Endothelial cell of umbilical vein (primary cell): ENCODE measurements at regions not wholly inside any gene's neighbourhood (a gene's known extent, or its start where the extent isn't known, plus 50 kb on each side); places are given as distances from the start of the nearest gene placed in this dataset.
A peak's percentile ranks its signal among the peaks of the same experiment; 100 is the strongest.

Experiments
- BruUV-seq: library from RNA; stranded (reverse); fragments of 400-500 nt; replicated peaks from 2 replicates; lab custom pipeline; 2021; lab: Mats Ljungman, UMichigan
- CTCF ChIA-PET: fragments of 300-600, 350-600 bp; sonication (Branson Sonifier 250); formaldehyde crosslinking; loops from one replicate; lab custom pipeline; 2021; ENCODE audit warnings: antibody characterized with exemption, inconsistent platforms; lab: Charles Lee
- POLR2A ChIA-PET: fragments of 300-600, 350-600 bp; sonication (Branson Sonifier 250); formaldehyde crosslinking; loops from one replicate; lab custom pipeline; 2021; ENCODE audit warnings: antibody characterized with exemption, inconsistent platforms; lab: Charles Lee
- DNase-seq: peaks from one replicate; pipeline ENCODE4 v3.0.0-alpha.2; 2011; ENCODE audit warnings: low read depth, low spot score
- FAIRE-seq: peaks from 2 replicates; lab custom pipeline; 2011; peaks lifted over from hg19 to GRCh38; lab: Jason Lieb, UNC
- H2AFZ ChIP-seq: 2 replicates; pipeline ENCODE4 v1.6.0; 2012; ENCODE audit warnings: low read depth, low read length, control low read depth, inconsistent platforms
- H3K27ac ChIP-seq: 2 replicates; pipeline ENCODE4 v1.5.1; 2011; ENCODE audit warnings: low read depth, mild to moderate bottlenecking, control low read depth, low read length, moderate library complexity; ENCODE audit not compliant: insufficient read depth
- H3K27me3 ChIP-seq, 2 experiments: 2 replicates each; pipeline versions ENCODE4 v1.6.0 to v1.6.1; 2011; ENCODE audit warnings: low read length in 2 of 2, mixed read lengths in 1 of 2; ENCODE audit not compliant: control insufficient read depth in 2 of 2, insufficient read depth in 2 of 2
- H3K36me3 ChIP-seq, 2 experiments: 2 replicates in 1 of 2; 3 replicates in 1 of 2; pipeline ENCODE4 v1.5.1; 2011; ENCODE audit warnings: low read length in 2 of 2, mild to moderate bottlenecking in 1 of 2, moderate library complexity in 1 of 2; ENCODE audit not compliant: control insufficient read depth in 2 of 2, insufficient read depth in 2 of 2; ENCODE audit errors: extremely low read depth in 1 of 2
- H3K4me1 ChIP-seq: 3 replicates; pipeline ENCODE4 v1.5.1; 2011; ENCODE audit warnings: mild to moderate bottlenecking, low read length; ENCODE audit not compliant: control insufficient read depth, insufficient read depth; ENCODE audit errors: extremely low read depth
- H3K4me2 ChIP-seq: 2 replicates; pipeline ENCODE4 v1.6.1; 2011; ENCODE audit warnings: low read length, control low read depth, mixed read lengths; ENCODE audit not compliant: insufficient read depth
- H3K4me3 ChIP-seq, 3 experiments: fragments of 200-600 bp in 1 of 3; sonication (generic), shearing (Covaris generic) in 1 of 3; replicated peaks in 1 of 3; 2 replicates each; pipeline ENCODE4 v1.5.1; 2011 to 2016; ENCODE audit warnings: control low read depth in 3 of 3, low read length in 3 of 3, mild to moderate bottlenecking in 2 of 3, inconsistent platforms in 1 of 3, low read depth in 1 of 3, moderate library complexity in 1 of 3; ENCODE audit not compliant: insufficient read depth in 1 of 3
- H3K79me2 ChIP-seq: 2 replicates; pipeline ENCODE4 v1.6.0; 2012; ENCODE audit warnings: low read length, inconsistent platforms; ENCODE audit not compliant: control insufficient read depth, insufficient read depth
- H3K9ac ChIP-seq: replicated peaks from 2 replicates; pipeline ENCODE3; 2011; ENCODE audit warnings: low read length, control low read depth; ENCODE audit not compliant: insufficient read depth; ENCODE audit errors: extremely low read depth
- H3K9me1 ChIP-seq: replicated peaks from 3 replicates; pipeline ENCODE4 v1.6.0; 2011; ENCODE audit warnings: mild to moderate bottlenecking, low read length; ENCODE audit not compliant: control insufficient read depth, insufficient read depth; ENCODE audit errors: extremely low read depth
- H3K9me3 ChIP-seq: replicated peaks from 2 replicates; pipeline ENCODE4 v1.5.1; 2012; ENCODE audit warnings: low read length, inconsistent platforms; ENCODE audit not compliant: control insufficient read depth, insufficient read depth
- H4K20me1 ChIP-seq: replicated peaks from 2 replicates; pipeline ENCODE3; 2011; ENCODE audit warnings: mild to moderate bottlenecking, low read length; ENCODE audit not compliant: control insufficient read depth, insufficient read depth; ENCODE audit errors: extremely low read depth
- EZH2 ChIP-seq: IDR thresholded peaks from 2 replicates; pipeline ENCODE4 v1.6.1; 2012; ENCODE audit warnings: borderline replicate concordance, low read depth, mild to moderate bottlenecking, moderate library complexity, low read length, inconsistent platforms; ENCODE audit not compliant: severe bottlenecking
- FOS ChIP-seq: IDR thresholded peaks from 2 replicates; pipeline ENCODE4 v1.6.1; 2011; ENCODE audit warnings: mild to moderate bottlenecking, low read length, moderate library complexity, borderline replicate concordance; ENCODE audit not compliant: insufficient read depth
- GATA2 ChIP-seq: IDR thresholded peaks from 2 replicates; pipeline ENCODE4 v1.7.0; 2011; ENCODE audit warnings: low read depth, mild to moderate bottlenecking, moderate library complexity, mixed read lengths, low read length; ENCODE audit not compliant: insufficient read length, insufficient read depth
- JUN ChIP-seq: IDR thresholded peaks from 2 replicates; pipeline ENCODE4 v1.6.1; 2011; ENCODE audit warnings: borderline replicate concordance, low read depth; ENCODE audit not compliant: insufficient read length, insufficient read depth
- MYC ChIP-seq: IDR thresholded peaks from one replicate; pipeline ENCODE4 v1.6.1; 2011; ENCODE audit warnings: mild to moderate bottlenecking, low read depth, low read length
- POLR2A ChIP-seq: IDR thresholded peaks from 2 replicates; pipeline ENCODE4 v1.6.1; 2012; ENCODE audit warnings: low read depth, mild to moderate bottlenecking, control low read depth, low read length
- POLR2AphosphoS5 ChIP-seq: IDR thresholded peaks from 2 replicates; pipeline ENCODE4 v1.6.1; 2012; ENCODE audit warnings: low read depth, mild to moderate bottlenecking, control low read depth, low read length, moderate library complexity; ENCODE audit not compliant: insufficient read depth
- dilution Hi-C: fragments of 300-500 bp; cut with MboI; formaldehyde crosslinking; loops from one replicate; pipeline ENCODE4 v1.15.0; 2019; ENCODE audit warnings: low sequenced_read_pairs; ENCODE audit not compliant: extremely low pct_ligation_motif_present
- intact Hi-C: fragments of 100-400 bp; cut with micrococcal nuclease; formaldehyde crosslinking; loops from one replicate; pipeline ENCODE4 v1.10.0; 2022
- TF ChIP-seq, protein P1 (sequence below), 2 donors: IDR thresholded peaks; 1 replicate in 1 of 2; 2 replicates in 1 of 2; pipeline ENCODE4 v1.5.1; 2011; ENCODE audit warnings: low read length in 2 of 2, mild to moderate bottlenecking in 2 of 2, moderate library complexity in 2 of 2, control low read depth in 1 of 2, inconsistent platforms in 1 of 2, low read depth in 1 of 2; ENCODE audit not compliant: insufficient read depth in 1 of 2; ENCODE audit errors: extremely low read depth in 1 of 2
- TF ChIP-seq, protein P2 (sequence below): IDR thresholded peaks from 2 replicates; pipeline ENCODE4 v1.6.1; 2011; ENCODE audit not compliant: insufficient read depth, insufficient read length

- Histone ChIP-seq H3K4me3 (no peak overlapping the region), H3K9ac (no peak overlapping the region), H3K4me1 (no peaks in the 10 kb centered on the region), H3K4me2 (no peak overlapping the region), H2AFZ (no peak overlapping the region), H3K79me2 (no peaks in the 10 kb centered on the region), H3K27ac (no peak overlapping the region), H4K20me1 (no peaks in the 10 kb centered on the region), H3K36me3 (no peaks in the 10 kb centered on the region), H3K9me1 (no peaks in the 10 kb centered on the region), H3K9me3 (no peaks in the 10 kb centered on the region), H3K27me3 (no peaks in the 10 kb centered on the region)
- intact Hi-C loops (loop anchor here (5.0 kb wide), 1 partner anchor 851 kb away; no protein-coding TSS in a partner anchor), dilution Hi-C loops (no loop called here)
- TF ChIP-seq, protein P1, sequence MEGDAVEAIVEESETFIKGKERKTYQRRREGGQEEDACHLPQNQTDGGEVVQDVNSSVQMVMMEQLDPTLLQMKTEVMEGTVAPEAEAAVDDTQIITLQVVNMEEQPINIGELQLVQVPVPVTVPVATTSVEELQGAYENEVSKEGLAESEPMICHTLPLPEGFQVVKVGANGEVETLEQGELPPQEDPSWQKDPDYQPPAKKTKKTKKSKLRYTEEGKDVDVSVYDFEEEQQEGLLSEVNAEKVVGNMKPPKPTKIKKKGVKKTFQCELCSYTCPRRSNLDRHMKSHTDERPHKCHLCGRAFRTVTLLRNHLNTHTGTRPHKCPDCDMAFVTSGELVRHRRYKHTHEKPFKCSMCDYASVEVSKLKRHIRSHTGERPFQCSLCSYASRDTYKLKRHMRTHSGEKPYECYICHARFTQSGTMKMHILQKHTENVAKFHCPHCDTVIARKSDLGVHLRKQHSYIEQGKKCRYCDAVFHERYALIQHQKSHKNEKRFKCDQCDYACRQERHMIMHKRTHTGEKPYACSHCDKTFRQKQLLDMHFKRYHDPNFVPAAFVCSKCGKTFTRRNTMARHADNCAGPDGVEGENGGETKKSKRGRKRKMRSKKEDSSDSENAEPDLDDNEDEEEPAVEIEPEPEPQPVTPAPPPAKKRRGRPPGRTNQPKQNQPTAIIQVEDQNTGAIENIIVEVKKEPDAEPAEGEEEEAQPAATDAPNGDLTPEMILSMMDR (IDR thresholded peaks at IDR 0.05; ENCODE audit: extremely low read depth in 1 of 2, insufficient read depth in 1 of 2, low read depth in 1 of 2, low read length in 2 of 2): peak; percentile 12
- TF ChIP-seq POLR2AphosphoS5: no peak
- peak; percentile 1 for DNase-seq
- no TSS peak for BruUV-seq
- ChIA-PET CTCF (interaction anchor here (0.8 kb wide), 1 partner anchor 1280 kb away, joined by 3 read pairs; no protein-coding TSS in a partner anchor), POLR2A (no interaction called here)
- no peak for FAIRE-seq
Observed at GRCh38 chr2:59301466-59302402, 1060.6 kb upstream of the FANCL start.

- BruUV-seq: no TSS peak
- H3K9ac ChIP-seq: no peak overlapping the region
- ChIA-PET POLR2A (no interaction called here), CTCF (no interaction called here)
- H3K79me2 ChIP-seq: no peaks in the 10 kb centered on the region
- H2AFZ ChIP-seq: no peak overlapping the region
- TF ChIP-seq EZH2: no peak
- TF ChIP-seq, protein P2, sequence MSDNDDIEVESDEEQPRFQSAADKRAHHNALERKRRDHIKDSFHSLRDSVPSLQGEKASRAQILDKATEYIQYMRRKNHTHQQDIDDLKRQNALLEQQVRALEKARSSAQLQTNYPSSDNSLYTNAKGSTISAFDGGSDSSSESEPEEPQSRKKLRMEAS: no peak
- TF ChIP-seq POLR2AphosphoS5: no peak
- no peak for TF ChIP-seq GATA2
- TF ChIP-seq, protein P1 (IDR thresholded peaks at IDR 0.05; ENCODE audit: extremely low read depth in 1 of 2, insufficient read depth in 1 of 2, low read depth in 1 of 2, low read length in 2 of 2): no peak
- no peak for TF ChIP-seq JUN
- no peak for TF ChIP-seq FOS
- TF ChIP-seq MYC: no peak
- TF ChIP-seq POLR2A: no peak
- no peak overlapping the region for H3K27ac ChIP-seq
- H3K4me2 ChIP-seq: no peak overlapping the region
- H3K4me1 ChIP-seq: no peaks in the 10 kb centered on the region
- H3K4me3 ChIP-seq: no peak overlapping the region
- DNase-seq (no peak), FAIRE-seq (no peak)
- no peaks in the 10 kb centered on the region for H3K27me3 ChIP-seq
- no peaks in the 10 kb centered on the region for H3K36me3 ChIP-seq
- H3K9me1 ChIP-seq: no peaks in the 10 kb centered on the region
- H4K20me1 ChIP-seq: no peaks in the 10 kb centered on the region
- H3K9me3 ChIP-seq: no peaks in the 10 kb centered on the region
- dilution Hi-C loops: no loop called here
- intact Hi-C loops: no loop called here
Observed at GRCh38 chr2:59297816-59298215, 1056.7 kb upstream of the FANCL start.
